Stimulated activated CD8-positive, alpha-beta memory T cell treated with anti-CD3 and anti-CD28 coated beads, Interleukin-7, amount 100 ng/mL, for 4 hours (primary cell): ENCODE measurements at regions not wholly inside any gene's neighbourhood (a gene's known extent, or its start where the extent isn't known, plus 50 kb on each side); places are given as distances from the start of the nearest gene placed in this dataset.
"Not testable (repeated sequence)": the region's sequence is repeated elsewhere in the genome, so short reads cannot be mapped to it uniquely, and the experiment has no call there.

Experiments used
- DNase-seq, 2 donors: peaks; one replicate each; pipeline ENCODE4 v3.0.0-alpha.2; 2020; ENCODE audit warnings: low read depth in 2 of 2

- DNase-seq, result no peak
Measured at GRCh38 chr5:36390640-36391039, 88.9 kb upstream of the RANBP3L start.

- no peak for DNase-seq
Measured at GRCh38 chr5:36392186-36392585, 90.5 kb upstream of the RANBP3L start.

- DNase-seq, result no peak
Measured at GRCh38 chr5:36392818-36393217, 91.1 kb upstream of the RANBP3L start.

GRCh38 chr5:36393656-36394428, 92.1 kb upstream of the RANBP3L start:
- DNase-seq, result no peak

GRCh38 chr5:36395260-36395659, 93.6 kb upstream of the RANBP3L start:
- no peak for DNase-seq

- not testable (repeated sequence) for DNase-seq
Measured at GRCh38 chr5:36395947-36396346, 94.2 kb upstream of the RANBP3L start.

- DNase-seq, result no peak
Measured at GRCh38 chr5:36396640-36397039, 94.9 kb upstream of the RANBP3L start.

GRCh38 chr5:36397901-36398536, 96.3 kb upstream of the RANBP3L start:
- DNase-seq, result no peak

- no peak for DNase-seq
Measured at GRCh38 chr5:36402512-36402906, 100.8 kb upstream of the RANBP3L start.

GRCh38 chr5:36403632-36404311, 102.1 kb upstream of the RANBP3L start:
- no peak for DNase-seq

- DNase-seq, result no peak
Measured at GRCh38 chr5:36406023-36406422, 104.3 kb upstream of the RANBP3L start.

- DNase-seq, result no peak
Measured at GRCh38 chr5:36407396-36407795, 105.7 kb upstream of the RANBP3L start.

- DNase-seq, result not testable (repeated sequence)
Measured at GRCh38 chr5:36409711-36410110, 108.0 kb upstream of the RANBP3L start.

- DNase-seq, result not testable (repeated sequence)
Measured at GRCh38 chr5:36410672-36411071, 109.0 kb upstream of the RANBP3L start.

GRCh38 chr5:36414869-36415282, 113.2 kb upstream of the RANBP3L start:
- DNase-seq, result no peak

GRCh38 chr5:36416605-36417004, 114.9 kb upstream of the RANBP3L start:
- DNase-seq, result no peak

GRCh38 chr5:36417221-36417620, 115.5 kb upstream of the RANBP3L start:
- no peak for DNase-seq

- no peak for DNase-seq
Measured at GRCh38 chr5:36417668-36418067, 116.0 kb upstream of the RANBP3L start.

- DNase-seq, result no peak
Measured at GRCh38 chr5:36418152-36418979, 116.7 kb upstream of the RANBP3L start.

GRCh38 chr5:36421256-36421655, 119.6 kb upstream of the RANBP3L start:
- no peak for DNase-seq

GRCh38 chr5:36422952-36423351, 121.2 kb upstream of the RANBP3L start:
- no peak for DNase-seq
